ENCODE measurements at regions not wholly inside any gene's neighbourhood (a gene's known extent, or its start where the extent isn't known, plus 50 kb on each side); places are given as distances from the start of the nearest gene placed in this dataset.
"Not testable (repeated sequence)": the region's sequence is repeated elsewhere in the genome, so short reads cannot be mapped to it uniquely, and the experiment has no call there.

GRCh38 chr7:34333925-34334324 lies 324.1 kb upstream of the NPSR1 start:
- DNase-seq = no peak

- DNase-seq = no peak
Measured at GRCh38 chr7:34337163-34337562, 320.9 kb upstream of the NPSR1 start.

- no peak for DNase-seq
Measured at GRCh38 chr7:34338961-34339526, 319.0 kb upstream of the NPSR1 start.

DNA sequence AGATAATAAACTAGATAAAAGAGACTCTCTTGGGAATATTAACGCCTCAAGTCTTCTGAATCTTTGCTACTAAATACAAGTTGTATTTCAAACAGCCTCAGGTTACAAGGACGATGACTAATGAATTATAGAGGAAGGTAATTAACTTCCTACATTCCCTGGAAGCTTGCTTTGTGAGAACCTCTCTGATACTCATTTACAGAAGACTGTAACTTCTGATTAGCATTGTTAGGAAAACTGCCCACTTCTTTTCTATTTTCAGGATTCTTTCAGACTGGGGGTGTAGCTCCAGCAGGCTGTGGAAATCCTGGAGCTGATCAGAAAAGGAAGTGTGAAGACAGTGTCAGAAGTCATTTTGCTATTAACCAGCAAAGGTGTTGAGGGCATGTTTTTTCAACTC lies 316.7 kb upstream of the NPSR1 start:
- DNase-seq = no peak

- no peak for DNase-seq
Measured at GRCh38 chr7:34342387-34342786, 315.6 kb upstream of the NPSR1 start.

DNA sequence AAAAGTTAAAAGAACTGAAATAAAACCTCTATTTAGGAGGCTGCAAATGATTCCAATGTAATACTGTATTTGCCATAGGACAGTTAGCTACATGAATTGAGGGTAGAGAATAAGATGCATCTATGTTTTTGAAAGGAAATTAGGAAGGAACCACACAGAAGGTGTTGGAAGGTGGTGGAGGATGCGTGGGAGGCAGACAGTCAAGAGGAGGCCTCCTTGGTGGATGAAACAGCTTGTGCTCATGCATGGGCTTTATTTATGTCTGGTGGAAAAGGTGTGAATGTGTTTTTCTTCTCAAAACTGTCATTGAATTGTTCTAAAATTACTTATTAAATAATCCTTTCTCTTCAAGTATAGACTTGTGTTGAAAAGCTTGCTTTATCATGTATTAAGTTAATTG lies 314.4 kb upstream of the NPSR1 start:
- no peak for DNase-seq

GRCh38 chr7:34354011-34354410 lies 304.0 kb upstream of the NPSR1 start:
- DNase-seq = no peak

DNA sequence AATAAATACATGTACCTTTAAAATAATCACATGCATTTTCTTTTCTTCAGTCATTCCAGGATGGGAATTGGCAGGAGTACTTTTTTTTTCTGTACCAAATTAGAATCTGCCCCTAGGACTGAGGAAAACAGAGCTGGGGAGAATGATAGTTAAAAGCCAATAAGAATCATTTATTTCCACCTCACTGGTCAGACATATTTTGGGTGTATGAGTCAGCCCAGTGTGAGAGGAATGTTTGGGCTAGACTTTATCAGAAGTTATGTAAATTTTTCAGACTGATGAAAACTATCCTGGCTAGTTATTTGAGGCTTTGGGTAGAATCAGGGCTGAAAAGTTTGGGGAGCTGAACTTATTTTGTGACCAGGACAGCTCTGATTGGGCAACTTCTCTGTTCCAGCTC lies 303.1 kb upstream of the NPSR1 start:
- no peak for DNase-seq

DNA sequence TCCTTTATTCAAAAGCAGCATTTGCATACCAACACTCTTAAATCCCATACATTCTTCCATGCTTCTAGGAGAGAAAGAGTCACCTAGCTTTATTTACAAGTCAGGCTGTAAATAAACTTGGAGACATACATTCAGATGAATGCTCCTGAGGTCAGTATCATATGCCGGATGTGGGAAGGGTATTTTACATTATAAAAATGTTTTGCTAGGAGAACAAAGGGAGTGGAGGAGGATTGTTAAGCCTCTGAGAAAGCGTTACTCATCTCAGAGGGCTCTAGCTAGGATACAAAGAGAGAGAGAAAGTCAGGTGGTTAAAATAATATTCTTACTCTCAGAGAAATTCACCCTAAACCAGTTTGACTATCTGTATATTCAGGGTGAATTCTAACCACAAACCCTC lies 300.9 kb upstream of the NPSR1 start:
- DNase-seq = no peak

- DNase-seq = no peak
Measured at GRCh38 chr7:34357946-34358345, 300.1 kb upstream of the NPSR1 start.

GRCh38 chr7:34358578-34358977 lies 299.4 kb upstream of the NPSR1 start:
- DNase-seq = not testable (repeated sequence)

DNA sequence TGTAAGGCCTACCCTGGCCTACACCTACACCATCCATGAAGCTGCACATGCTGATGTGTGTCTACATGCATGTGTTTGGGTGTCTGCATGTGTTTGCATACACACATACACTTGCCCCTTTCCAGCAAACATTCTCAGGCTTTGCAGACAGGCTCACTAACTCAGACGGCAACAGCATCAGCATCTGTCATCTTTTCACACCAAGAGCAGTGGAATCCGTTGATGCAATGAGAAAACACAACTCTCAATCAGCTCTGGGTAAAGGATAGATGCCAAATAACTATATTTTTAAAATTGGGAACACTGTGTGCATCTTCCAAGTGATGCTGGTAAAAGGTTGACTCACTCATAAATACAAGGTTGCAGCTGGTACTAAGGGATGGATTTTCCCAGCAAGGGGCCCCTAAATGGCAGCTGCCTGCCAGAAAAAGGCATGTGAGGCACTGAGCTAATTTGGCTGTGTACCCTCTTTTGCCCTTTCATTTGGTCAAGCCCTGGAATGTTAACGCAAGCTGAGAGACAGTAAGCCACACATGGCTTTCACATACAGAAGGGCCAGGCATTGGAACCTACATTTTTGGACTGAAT lies 296.3 kb upstream of the NPSR1 start:
- DNase-seq = no peak

DNA sequence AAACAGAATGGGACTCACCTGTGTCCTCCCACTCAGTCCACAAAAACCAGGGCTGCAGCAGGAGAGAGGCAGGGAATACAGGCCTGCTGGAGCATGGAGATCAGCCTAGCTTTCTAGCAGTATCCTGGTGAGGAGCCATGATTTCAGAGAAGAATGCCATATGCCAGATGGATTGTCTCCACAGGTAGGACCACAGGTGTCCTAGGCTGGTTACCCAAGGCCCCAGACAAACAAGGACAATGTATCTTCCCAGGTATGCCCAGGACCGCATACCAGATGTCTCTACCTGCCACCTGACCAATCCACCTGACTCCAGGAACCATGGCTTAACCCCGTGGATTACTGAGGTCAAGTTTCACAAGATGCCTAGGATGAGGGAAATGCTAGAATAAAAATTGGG lies 295.4 kb upstream of the NPSR1 start:
- DNase-seq = no peak

- no peak for DNase-seq
Measured at GRCh38 chr7:34364130-34364529, 293.9 kb upstream of the NPSR1 start.

- no peak for DNase-seq
Measured at GRCh38 chr7:34365011-34365410, 293.0 kb upstream of the NPSR1 start.

- DNase-seq = no peak
Measured at GRCh38 chr7:34365611-34366010, 292.4 kb upstream of the NPSR1 start.

DNA sequence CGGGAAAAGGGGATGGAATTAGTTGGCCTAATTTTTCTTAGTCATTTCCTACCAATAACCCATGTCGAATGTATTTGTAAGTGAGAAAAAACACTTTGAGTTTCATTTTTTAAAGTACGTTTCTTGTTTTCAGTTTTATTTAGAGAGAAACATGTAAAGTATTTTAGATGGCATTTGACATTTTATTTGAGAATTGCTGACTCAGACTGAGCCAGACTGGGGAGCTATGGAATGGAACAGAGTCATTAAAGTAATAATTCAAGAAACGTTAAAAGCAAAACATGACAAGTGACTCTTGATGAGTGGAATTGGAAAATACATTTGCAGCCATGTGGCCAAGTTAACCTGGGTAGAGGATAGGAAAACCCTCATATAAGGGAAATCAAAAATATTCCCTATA lies 286.1 kb upstream of the NPSR1 start:
- no peak for DNase-seq

GRCh38 chr7:34373940-34374339 lies 284.1 kb upstream of the NPSR1 start:
- no peak for DNase-seq

GRCh38 chr7:34382166-34382893 lies 275.7 kb upstream of the NPSR1 start:
- no peak for DNase-seq

DNA sequence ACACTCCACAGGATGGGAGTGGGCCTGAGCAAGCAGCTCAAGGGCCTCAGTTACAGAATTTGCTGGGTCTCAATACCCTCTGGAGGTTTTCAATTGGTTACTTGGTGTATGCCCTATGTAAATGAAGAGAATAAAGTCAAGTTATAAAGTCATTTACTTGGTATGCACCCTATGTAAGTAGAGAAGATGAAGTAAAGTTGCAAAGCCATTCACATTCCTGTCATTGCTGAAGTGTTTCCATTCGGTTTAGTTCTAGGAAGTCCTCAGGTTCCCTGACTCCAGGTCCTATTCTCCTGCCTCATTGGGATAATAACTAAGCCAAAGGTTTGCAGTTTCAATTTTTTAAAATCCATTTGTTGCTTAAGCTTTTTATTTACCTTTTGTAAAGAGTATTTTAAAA lies 272.6 kb upstream of the NPSR1 start:
- no peak for DNase-seq

DNA sequence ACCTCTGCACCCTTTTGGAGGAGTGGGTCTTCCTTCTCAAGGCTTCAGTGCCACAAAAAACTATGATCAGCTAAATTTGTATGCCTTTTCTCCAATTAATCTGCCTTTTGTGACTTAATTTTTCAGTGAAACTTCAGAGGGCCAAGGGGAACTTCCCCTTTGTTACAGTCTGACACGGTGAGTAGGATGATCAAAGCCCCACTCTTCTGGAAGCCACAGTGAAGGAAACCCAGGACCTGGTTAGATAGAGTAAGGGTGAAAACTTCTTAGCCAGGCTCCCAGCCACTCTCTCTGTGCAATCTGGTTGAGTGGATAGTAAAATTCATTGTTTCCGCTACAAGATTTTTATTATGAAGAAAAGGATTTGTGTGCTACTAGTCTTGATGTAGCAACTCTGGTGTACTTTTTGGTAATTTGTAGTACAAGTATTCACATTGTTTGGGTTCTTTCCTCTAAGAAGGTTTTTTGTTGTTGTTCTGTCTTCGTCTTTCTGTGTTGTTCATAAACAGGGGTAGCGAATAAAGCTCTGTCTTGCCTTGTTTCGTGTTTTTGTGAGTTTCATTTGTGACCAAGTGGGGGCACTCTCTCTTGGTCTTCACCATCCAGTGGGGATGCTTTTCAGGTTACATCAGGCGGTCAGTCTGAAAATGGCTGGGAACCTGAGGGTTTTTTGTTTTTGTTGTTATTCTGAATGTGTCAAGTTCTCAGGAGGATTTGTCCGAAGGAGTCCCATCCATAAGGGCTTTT lies 268.5 kb upstream of the NPSR1 start:
- no peak for DNase-seq

- DNase-seq = no peak
Measured at GRCh38 chr7:34390103-34390502, 267.9 kb upstream of the NPSR1 start.

- DNase-seq = no peak
Measured at GRCh38 chr7:34392972-34393371, 265.0 kb upstream of the NPSR1 start.

All from bone marrow (tissue), 2 donors.